CD4-positive, alpha-beta T cell treated with Interleukin-6 at 100 ng/mL for 8 hours (primary cell): ENCODE measurements at regions not wholly inside any gene's neighbourhood (a gene's known extent, or its start where the extent isn't known, plus 50 kb on each side); places are given as distances from the start of the nearest gene placed in this dataset.

Source experiments
- DNase-seq: peaks from one replicate; pipeline ENCODE4 v3.0.0-alpha.2; 2020; ENCODE audit warnings: mixed read lengths, low spot score

- DNase-seq: peak; percentile 3
Observed at GRCh38 chr11:135075740-135076139, 663.7 kb upstream of the B3GAT1 start.

- DNase-seq: no peak
Observed at GRCh38 chr11:135074397-135074998, 662.5 kb upstream of the B3GAT1 start.

GRCh38 chr11:135073870-135074269, 661.8 kb upstream of the B3GAT1 start:
- no peak for DNase-seq

- DNase-seq: no peak
Observed at GRCh38 chr11:135073381-135073780, 661.3 kb upstream of the B3GAT1 start.

- no peak for DNase-seq
Observed at GRCh38 chr11:135069890-135070289, 657.8 kb upstream of the B3GAT1 start.

GRCh38 chr11:135069063-135069462, 657.0 kb upstream of the B3GAT1 start:
- DNase-seq: no peak

- no peak for DNase-seq
Observed at GRCh38 chr11:135062994-135063393, 651.0 kb upstream of the B3GAT1 start.

GRCh38 chr11:135061166-135061565, 649.1 kb upstream of the B3GAT1 start:
- DNase-seq: no peak

GRCh38 chr11:135046986-135047385, 634.9 kb upstream of the B3GAT1 start:
- DNase-seq: no peak

- DNase-seq: no peak
Observed at GRCh38 chr11:135046556-135046955, 634.5 kb upstream of the B3GAT1 start.

GRCh38 chr11:135043434-135043833, 631.4 kb upstream of the B3GAT1 start:
- DNase-seq: no peak

GRCh38 chr11:135037828-135038227, 625.8 kb upstream of the B3GAT1 start:
- no peak for DNase-seq

GRCh38 chr11:135036488-135037297, 624.7 kb upstream of the B3GAT1 start:
- no peak for DNase-seq

GRCh38 chr11:135035282-135035681, 623.2 kb upstream of the B3GAT1 start:
- DNase-seq: no peak

- DNase-seq: no peak
Observed at GRCh38 chr11:135033540-135033939, 621.5 kb upstream of the B3GAT1 start.

GRCh38 chr11:135031205-135031989, 619.4 kb upstream of the B3GAT1 start:
- no peak for DNase-seq

GRCh38 chr11:135027461-135027860, 615.4 kb upstream of the B3GAT1 start:
- DNase-seq: no peak

- no peak for DNase-seq
Observed at GRCh38 chr11:135023499-135023898, 611.5 kb upstream of the B3GAT1 start.

GRCh38 chr11:135022454-135022853, 610.4 kb upstream of the B3GAT1 start:
- DNase-seq: no peak

- no peak for DNase-seq
Observed at GRCh38 chr11:135019899-135020298, 607.9 kb upstream of the B3GAT1 start.

- no peak for DNase-seq
Observed at GRCh38 chr11:135019343-135019871, 607.4 kb upstream of the B3GAT1 start.

- DNase-seq: no peak
Observed at GRCh38 chr11:135017296-135017695, 605.3 kb upstream of the B3GAT1 start.

- DNase-seq: no peak
Observed at GRCh38 chr11:135015966-135016365, 603.9 kb upstream of the B3GAT1 start.
